ENCODE measurements at regions not wholly inside any gene's neighbourhood (a gene's known extent, or its start where the extent isn't known, plus 50 kb on each side); places are given as distances from the start of the nearest gene placed in this dataset.
"Not testable (repeated sequence)": the region's sequence is repeated elsewhere in the genome, so short reads cannot be mapped to it uniquely, and the experiment has no call there.

- no peak for DNase-seq (ENCODE audit: low spot score)
Observed at GRCh38 chr1:208344202-208344857, 100.1 kb upstream of the PLXNA2 start.

GRCh38 chr1:208347191-208347590 lies 103.0 kb upstream of the PLXNA2 start:
- intact Hi-C loops (cut with DNase I): no loop called here

More at GRCh38 chr1:208344202-208344857, 100.1 kb upstream of the PLXNA2 start:
- intact Hi-C loops (cut with DNase I): no loop called here

GRCh38 chr1:208349694-208350330 lies 105.6 kb upstream of the PLXNA2 start:
- DNase-seq (ENCODE audit: low spot score): no peak
- intact Hi-C loops (cut with DNase I): no loop called here

More at GRCh38 chr1:208347191-208347590, 103.0 kb upstream of the PLXNA2 start:
- no peak for DNase-seq (ENCODE audit: low spot score)

- no peak for DNase-seq (ENCODE audit: low spot score)
- intact Hi-C loops (cut with DNase I): no loop called here
Observed at GRCh38 chr1:208350815-208351214, 106.6 kb upstream of the PLXNA2 start.

- intact Hi-C loops (cut with DNase I): no loop called here
- DNase-seq (ENCODE audit: low spot score): no peak
Observed at GRCh38 chr1:208351838-208352237, 107.7 kb upstream of the PLXNA2 start.

GRCh38 chr1:208353797-208354196 lies 109.6 kb upstream of the PLXNA2 start:
- intact Hi-C loops (cut with DNase I): not testable (repeated sequence)

GRCh38 chr1:208357644-208358507 lies 113.7 kb upstream of the PLXNA2 start:
- intact Hi-C loops (cut with DNase I): no loop called here
- DNase-seq (ENCODE audit: low spot score): no peak

More at GRCh38 chr1:208353797-208354196, 109.6 kb upstream of the PLXNA2 start:
- DNase-seq (ENCODE audit: low spot score): not testable (repeated sequence)

- no peak for DNase-seq (ENCODE audit: low spot score)
- intact Hi-C loops (cut with DNase I): no loop called here
Observed at GRCh38 chr1:208358651-208359050, 114.5 kb upstream of the PLXNA2 start.

GRCh38 chr1:208362011-208362410 lies 117.8 kb upstream of the PLXNA2 start:
- no peak for DNase-seq (ENCODE audit: low spot score)
- intact Hi-C loops (cut with DNase I): no loop called here

GRCh38 chr1:208366559-208366958 lies 122.4 kb upstream of the PLXNA2 start:
- no peak for DNase-seq (ENCODE audit: low spot score)
- intact Hi-C loops (cut with DNase I): no loop called here

GRCh38 chr1:208369045-208369444 lies 124.9 kb upstream of the PLXNA2 start:
- intact Hi-C loops (cut with DNase I): no loop called here
- DNase-seq (ENCODE audit: low spot score): no peak

GRCh38 chr1:208369658-208370057 lies 125.5 kb upstream of the PLXNA2 start:
- intact Hi-C loops (cut with DNase I): no loop called here
- DNase-seq (ENCODE audit: low spot score): no peak

- DNase-seq (ENCODE audit: low spot score): no peak
- intact Hi-C loops (cut with DNase I): no loop called here
Observed at GRCh38 chr1:208374391-208374941, 130.3 kb upstream of the PLXNA2 start.

- DNase-seq (ENCODE audit: low spot score): no peak
- intact Hi-C loops (cut with DNase I): no loop called here
Observed at GRCh38 chr1:208381481-208381880, 137.3 kb upstream of the PLXNA2 start.

GRCh38 chr1:208387908-208388811 lies 144.0 kb upstream of the PLXNA2 start:
- intact Hi-C loops (cut with DNase I): no loop called here
- DNase-seq (ENCODE audit: low spot score): no peak

GRCh38 chr1:208393416-208393815 lies 149.2 kb upstream of the PLXNA2 start:
- DNase-seq (ENCODE audit: low spot score): no peak
- intact Hi-C loops (cut with DNase I): no loop called here

- intact Hi-C loops (cut with DNase I): no loop called here
- DNase-seq (ENCODE audit: low spot score): no peak
Observed at GRCh38 chr1:208393826-208394225, 149.6 kb upstream of the PLXNA2 start.

- no peak for DNase-seq (ENCODE audit: low spot score)
- intact Hi-C loops (cut with DNase I): no loop called here
Observed at GRCh38 chr1:208397286-208397685, 153.1 kb upstream of the PLXNA2 start.

GRCh38 chr1:208405014-208405413 lies 160.8 kb upstream of the PLXNA2 start:
- intact Hi-C loops (cut with DNase I): no loop called here
- DNase-seq (ENCODE audit: low spot score): no peak

All from cardiac septum (tissue), 1 donor.